CD4-positive, alpha-beta memory T cell (primary cell): ENCODE measurements at regions not wholly inside any gene's neighbourhood (a gene's known extent, or its start where the extent isn't known, plus 50 kb on each side); places are given as distances from the start of the nearest gene placed in this dataset.

Experiments
- CTCF ChIA-PET: fragments of 350-600 bp; sonication (Branson Sonifier 250); formaldehyde crosslinking; loops from one replicate; lab custom pipeline; 2021; ENCODE audit warnings: inconsistent platforms; ENCODE audit not compliant: partially characterized antibody; lab: Charles Lee
- POLR2A ChIA-PET: fragments of 350-600 bp; sonication (Branson Sonifier 250); formaldehyde crosslinking; loops from one replicate; lab custom pipeline; 2021; ENCODE audit not compliant: partially characterized antibody; lab: Charles Lee
- DNase-seq, 5 donors: peaks; one replicate each; pipeline versions ENCODE4 v3.0.0 to v3.0.0-alpha.2; 2020 to 2022; ENCODE audit warnings: mixed read lengths in 1 of 5
- H3K27ac ChIP-seq: one replicate; pipeline ENCODE4 v1.7.0; 2013; ENCODE audit warnings: low read depth, low read length
- H3K27me3 ChIP-seq: 2 replicates; pipeline ENCODE4 v1.7.0; 2013; ENCODE audit warnings: mild to moderate bottlenecking, low read length, moderate library complexity; ENCODE audit not compliant: insufficient read depth
- H3K36me3 ChIP-seq: 2 replicates; pipeline ENCODE4 v1.7.0; 2013; ENCODE audit warnings: mild to moderate bottlenecking, low read length, moderate library complexity; ENCODE audit not compliant: insufficient read depth
- H3K4me1 ChIP-seq: 2 replicates; pipeline ENCODE4 v1.7.0; 2013; ENCODE audit warnings: mild to moderate bottlenecking, low read length, moderate library complexity; ENCODE audit not compliant: insufficient read depth
- H3K4me3 ChIP-seq, 2 donors: one replicate each; pipeline ENCODE4 v1.7.0; 2013; ENCODE audit warnings: low read length in 2 of 2, mild to moderate bottlenecking in 1 of 2
- H3K9me3 ChIP-seq, 2 donors: one replicate each; pipeline ENCODE4 v1.7.0; 2013; ENCODE audit warnings: low read length in 2 of 2, control low read depth in 1 of 2; ENCODE audit not compliant: control insufficient read depth in 1 of 2
- H3K27ac Mint-ChIP-seq, 7 donors: one replicate each; pipeline ENCODE4 v1.8.0; 2020 to 2021; ENCODE audit warnings: mixed read lengths in 7 of 7, mild to moderate bottlenecking in 6 of 7, inconsistent platforms in 3 of 7, moderate library complexity in 3 of 7
- H3K27me3 Mint-ChIP-seq, 2 donors: one replicate each; pipeline ENCODE4 v1.8.0; 2020 to 2021; ENCODE audit warnings: mixed read lengths in 2 of 2
- H3K36me3 Mint-ChIP-seq, 2 donors: one replicate each; pipeline ENCODE4 v1.8.0; 2020 to 2021; ENCODE audit warnings: mixed read lengths in 2 of 2, inconsistent platforms in 1 of 2, mild to moderate bottlenecking in 1 of 2
- H3K4me1 Mint-ChIP-seq, 4 donors: one replicate each; pipeline ENCODE4 v1.8.0; 2020 to 2021; ENCODE audit warnings: mixed read lengths in 4 of 4, mild to moderate bottlenecking in 1 of 4
- H3K4me3 Mint-ChIP-seq, 8 donors: one replicate each; pipeline ENCODE4 v1.8.0; 2020 to 2021; ENCODE audit warnings: mixed read lengths in 8 of 8, mild to moderate bottlenecking in 7 of 8, moderate library complexity in 6 of 8, inconsistent platforms in 3 of 8
- H3K9me3 Mint-ChIP-seq, 8 donors: one replicate each; pipeline ENCODE4 v1.8.0; 2020 to 2021; ENCODE audit warnings: mixed read lengths in 8 of 8, mild to moderate bottlenecking in 5 of 8, inconsistent platforms in 3 of 8, moderate library complexity in 1 of 8
- intact Hi-C: fragments of 100-400 bp; cut with micrococcal nuclease; formaldehyde crosslinking; loops from one replicate; pipeline ENCODE4 v1.15.1; 2023

DNA sequence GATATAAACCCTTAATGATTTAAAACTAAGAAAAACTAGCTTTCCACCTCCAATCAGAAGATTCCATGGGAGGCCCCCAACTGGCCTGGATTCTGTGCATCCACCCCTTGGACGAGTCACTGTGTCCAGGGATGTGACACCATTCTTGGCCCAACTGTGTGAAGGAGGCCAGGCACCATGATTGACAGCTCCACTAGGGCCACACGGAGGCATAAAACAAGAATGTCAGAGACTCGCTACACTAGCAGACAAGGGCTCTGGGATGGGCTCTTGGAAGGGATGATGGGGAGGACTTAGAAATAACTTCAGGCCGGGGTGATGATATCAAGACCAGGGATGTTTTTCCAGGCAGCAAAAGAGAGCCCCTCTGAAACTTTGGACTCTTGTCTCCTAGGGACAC lies 117.8 kb upstream of the GNAO1 start:
- Histone ChIP-seq H3K27me3 (no peaks in the 10 kb centered on the region), H3K9me3 (no peaks in the 10 kb centered on the region), H3K4me3 (no peak overlapping the region), H3K27ac (no peak overlapping the region), H3K4me1 (no peaks in the 10 kb centered on the region), H3K36me3 (no peaks in the 10 kb centered on the region)
- no peak for DNase-seq
- Mint-ChIP-seq H3K27ac (peak overlapping the region in 1 of 7 donors; percentile 23), H3K36me3 (no peaks in the 10 kb centered on the region), H3K4me1 (no peaks in the 10 kb centered on the region), H3K9me3 (no peaks in the 10 kb centered on the region), H3K4me3 (no peak overlapping the region), H3K27me3 (peaks cover 3 to 6% of the 10 kb centered on the region in 2 donors)
- intact Hi-C loops: no loop called here
- ChIA-PET POLR2A (no interaction called here), CTCF (no interaction called here)

DNA sequence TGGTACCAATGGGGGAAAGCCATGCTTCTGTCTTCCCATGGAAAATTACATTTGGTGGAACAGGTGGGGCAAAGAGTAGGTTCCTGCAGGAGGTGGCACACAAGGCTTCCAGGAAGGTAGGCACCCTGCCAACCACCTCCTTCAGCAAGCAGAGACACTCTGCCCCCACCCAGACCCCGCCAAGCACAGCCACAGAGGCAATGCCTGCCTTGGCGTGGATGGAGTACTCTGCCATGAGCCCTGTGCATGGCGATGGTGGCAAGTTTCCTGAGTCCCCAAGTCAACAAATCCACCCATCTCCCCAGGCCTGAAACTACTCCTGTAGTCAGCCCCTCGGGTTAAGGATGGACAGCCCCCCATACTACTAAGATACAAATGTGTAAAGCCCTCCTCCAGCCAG lies 119.2 kb upstream of the GNAO1 start:
- POLR2A ChIA-PET: no interaction called here
- intact Hi-C loops: no loop called here
- peaks cover 3 to 6% of the 10 kb centered on the region in 2 donors for H3K27me3 Mint-ChIP-seq
- H3K36me3 ChIP-seq: no peaks in the 10 kb centered on the region
- no peaks in the 10 kb centered on the region for H3K4me1 ChIP-seq
- H3K9me3 ChIP-seq: no peaks in the 10 kb centered on the region
- no peak overlapping the region for H3K4me3 ChIP-seq
- no peak overlapping the region for H3K27ac ChIP-seq
- CTCF ChIA-PET: no interaction called here
- H3K27ac Mint-ChIP-seq: no peak overlapping the region
- H3K4me1 Mint-ChIP-seq: no peaks in the 10 kb centered on the region
- H3K9me3 Mint-ChIP-seq: no peaks in the 10 kb centered on the region
- H3K27me3 ChIP-seq: no peaks in the 10 kb centered on the region
- no peaks in the 10 kb centered on the region for H3K36me3 Mint-ChIP-seq
- no peak for DNase-seq
- no peak overlapping the region for H3K4me3 Mint-ChIP-seq

DNA sequence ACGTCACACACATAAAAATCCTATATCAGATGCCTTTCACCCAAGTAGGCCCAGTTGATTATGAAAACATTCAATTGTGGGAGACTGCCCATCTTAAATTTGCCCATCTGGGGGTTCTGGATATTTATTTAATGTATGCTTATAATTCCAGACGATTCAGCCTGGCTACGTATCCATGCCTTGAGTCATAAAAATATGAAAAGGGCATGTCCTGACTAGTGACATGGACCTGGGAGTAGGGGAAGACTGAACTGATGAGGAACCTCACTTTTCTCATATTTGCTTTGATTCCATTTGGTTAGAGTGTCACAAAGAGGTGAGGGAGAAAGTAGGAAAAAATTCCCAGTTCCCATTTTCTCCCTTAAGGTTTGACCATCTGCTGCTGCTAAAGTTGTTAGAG lies 122.5 kb upstream of the GNAO1 start:
- no peaks in the 10 kb centered on the region for H3K9me3 ChIP-seq
- H3K4me3 Mint-ChIP-seq: no peak overlapping the region

DNA sequence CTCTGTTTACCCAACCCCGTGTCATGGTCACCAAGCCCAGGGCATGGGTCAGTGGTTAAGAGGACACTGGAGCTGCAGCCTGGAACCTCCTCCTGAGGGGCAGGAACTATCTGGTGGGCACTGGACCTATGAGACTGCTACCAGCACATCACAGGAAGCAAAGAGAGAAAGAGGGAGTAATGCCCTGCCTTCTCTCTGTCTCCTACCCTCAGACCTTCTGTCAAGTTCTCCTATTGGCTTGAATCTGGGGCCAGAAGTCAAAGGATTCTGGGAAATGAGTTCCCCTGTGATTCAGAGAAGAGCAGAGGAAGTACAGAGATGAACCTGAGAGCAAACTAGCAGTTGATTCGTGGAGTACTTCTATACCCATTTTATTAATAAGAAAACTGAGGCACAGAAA lies 123.0 kb upstream of the GNAO1 start:
- POLR2A ChIA-PET: no interaction called here
- Mint-ChIP-seq H3K27me3 (peaks cover 2 to 3% of the 10 kb centered on the region in 2 donors), H3K9me3 (no peaks in the 10 kb centered on the region), H3K27ac (peak overlapping the region in 1 of 7 donors; percentile 27), H3K36me3 (no peaks in the 10 kb centered on the region), H3K4me3 (no peak overlapping the region), H3K4me1 (no peaks in the 10 kb centered on the region)
- Histone ChIP-seq H3K4me3 (no peak overlapping the region), H3K27ac (no peak overlapping the region), H3K4me1 (no peaks in the 10 kb centered on the region), H3K9me3 (no peaks in the 10 kb centered on the region), H3K36me3 (no peaks in the 10 kb centered on the region), H3K27me3 (no peaks in the 10 kb centered on the region)
- CTCF ChIA-PET: interaction anchor here (0.9 kb wide), 1 partner anchor 124 kb away, joined by 3 read pairs; no protein-coding TSS in a partner anchor
- no peak for DNase-seq
- intact Hi-C loops: no loop called here

More for the DNA sequence above, 122.5 kb upstream of the GNAO1 start:
- H3K27me3 ChIP-seq: no peaks in the 10 kb centered on the region
- H3K27ac ChIP-seq: no peak overlapping the region
- ChIA-PET POLR2A (no interaction called here), CTCF (no interaction called here)
- no peaks in the 10 kb centered on the region for H3K4me1 ChIP-seq
- Mint-ChIP-seq H3K4me1 (no peaks in the 10 kb centered on the region), H3K36me3 (no peaks in the 10 kb centered on the region), H3K27ac (no peak overlapping the region), H3K27me3 (peaks cover 2 to 3% of the 10 kb centered on the region in 2 donors), H3K9me3 (no peaks in the 10 kb centered on the region)
- no peaks in the 10 kb centered on the region for H3K36me3 ChIP-seq
- no peak overlapping the region for H3K4me3 ChIP-seq
- intact Hi-C loops: no loop called here
- no peak for DNase-seq

DNA sequence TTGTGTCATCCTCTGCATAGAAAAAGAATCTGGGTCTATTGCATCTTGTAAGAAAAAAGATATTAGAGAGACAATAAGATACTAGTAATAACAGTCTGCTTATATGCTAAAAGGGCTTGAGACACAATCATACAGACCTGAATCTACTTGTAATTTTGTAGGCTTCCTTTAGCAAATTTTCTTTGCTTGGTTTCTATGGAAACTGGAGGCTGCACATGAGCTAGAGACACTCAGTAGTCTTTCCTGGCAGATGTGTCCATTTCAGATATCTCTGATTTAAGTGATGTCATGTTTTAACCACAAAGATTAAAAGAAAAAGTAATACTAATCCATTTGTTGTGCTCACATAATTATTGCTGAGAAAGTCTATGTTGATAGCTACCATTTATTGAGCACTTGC lies 123.9 kb upstream of the GNAO1 start:
- no peaks in the 10 kb centered on the region for H3K9me3 Mint-ChIP-seq
- Histone ChIP-seq H3K4me3 (no peak overlapping the region), H3K27ac (no peak overlapping the region), H3K9me3 (no peaks in the 10 kb centered on the region), H3K27me3 (no peaks in the 10 kb centered on the region), H3K36me3 (no peaks in the 10 kb centered on the region), H3K4me1 (no peaks in the 10 kb centered on the region)
- no peaks in the 10 kb centered on the region for H3K4me1 Mint-ChIP-seq
- ChIA-PET POLR2A (no interaction called here), CTCF (interaction anchor here (0.9 kb wide), 1 partner anchor 124 kb away, joined by 3 read pairs; no protein-coding TSS in a partner anchor)
- peaks cover 2 to 3% of the 10 kb centered on the region in 2 donors for H3K27me3 Mint-ChIP-seq
- H3K36me3 Mint-ChIP-seq: no peaks in the 10 kb centered on the region
- no peak overlapping the region for H3K27ac Mint-ChIP-seq
- no peak for DNase-seq
- H3K4me3 Mint-ChIP-seq: no peak overlapping the region
- intact Hi-C loops: no loop called here

DNA sequence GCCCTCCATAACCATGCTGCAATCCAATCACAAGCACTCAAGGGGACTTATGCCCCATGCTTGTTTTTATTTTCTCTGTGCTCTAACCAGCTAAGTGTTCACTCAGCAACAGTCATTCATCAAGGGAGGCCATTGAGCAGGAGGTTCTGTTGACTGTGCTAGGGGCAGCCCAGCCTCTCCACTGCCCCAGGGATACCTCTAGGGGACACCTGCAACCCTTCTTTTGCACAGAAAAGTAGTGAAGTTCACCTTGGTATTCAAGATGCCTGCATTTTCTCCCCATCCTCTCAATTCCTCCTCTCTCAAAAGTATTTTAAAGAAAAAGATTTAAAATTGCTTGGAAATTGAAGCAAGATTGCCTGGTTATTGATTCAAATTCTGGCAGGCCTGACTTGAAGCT lies 124.7 kb upstream of the GNAO1 start:
- no peaks in the 10 kb centered on the region for H3K4me1 ChIP-seq
- no peak overlapping the region for H3K27ac Mint-ChIP-seq

DNA sequence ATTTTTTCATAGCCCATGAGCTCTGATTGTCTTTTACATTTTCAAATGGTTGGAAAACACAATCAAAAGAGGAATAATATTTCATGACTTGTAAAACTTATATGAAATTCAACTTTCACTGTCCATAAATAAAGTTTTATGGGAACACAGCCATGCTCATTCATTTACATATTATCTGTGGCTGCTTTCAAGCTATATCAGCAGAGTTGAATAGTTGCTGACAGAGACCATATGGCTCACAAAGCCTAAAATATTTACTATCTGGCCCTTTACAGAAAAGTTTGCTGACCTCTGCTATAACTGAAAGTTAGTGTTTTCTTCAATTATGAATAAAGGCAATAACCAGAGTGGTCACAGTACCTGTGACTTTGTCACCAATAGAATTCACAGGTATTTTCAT lies 128.2 kb upstream of the GNAO1 start:
- Mint-ChIP-seq H3K27me3 (no peaks in the 10 kb centered on the region), H3K4me3 (no peak overlapping the region), H3K27ac (no peak overlapping the region), H3K4me1 (no peaks in the 10 kb centered on the region), H3K36me3 (no peaks in the 10 kb centered on the region), H3K9me3 (peaks cover 0 to 1% (median 0%) of the 10 kb centered on the region in 8 donors)
- no peak for DNase-seq
- Histone ChIP-seq H3K4me1 (no peaks in the 10 kb centered on the region), H3K4me3 (no peak overlapping the region), H3K36me3 (no peaks in the 10 kb centered on the region), H3K9me3 (no peaks in the 10 kb centered on the region), H3K27me3 (no peaks in the 10 kb centered on the region), H3K27ac (no peak overlapping the region)
- ChIA-PET CTCF (no interaction called here), POLR2A (no interaction called here)
- intact Hi-C loops: no loop called here

More for the DNA sequence above, 124.7 kb upstream of the GNAO1 start:
- CTCF ChIA-PET: interaction anchor here (2.1 kb wide), 1 partner anchor 252 kb away, joined by 6 read pairs; no protein-coding TSS in a partner anchor
- Histone ChIP-seq H3K4me3 (no peak overlapping the region), H3K27me3 (no peaks in the 10 kb centered on the region), H3K27ac (no peak overlapping the region), H3K9me3 (no peaks in the 10 kb centered on the region), H3K36me3 (no peaks in the 10 kb centered on the region)
- DNase-seq: no peak
- Mint-ChIP-seq H3K27me3 (peaks cover 2 to 3% of the 10 kb centered on the region in 2 donors), H3K4me1 (no peaks in the 10 kb centered on the region), H3K36me3 (no peaks in the 10 kb centered on the region), H3K4me3 (no peak overlapping the region), H3K9me3 (peaks cover 0 to 1% (median 0%) of the 10 kb centered on the region in 8 donors)
- intact Hi-C loops: no loop called here
- POLR2A ChIA-PET: no interaction called here

DNA sequence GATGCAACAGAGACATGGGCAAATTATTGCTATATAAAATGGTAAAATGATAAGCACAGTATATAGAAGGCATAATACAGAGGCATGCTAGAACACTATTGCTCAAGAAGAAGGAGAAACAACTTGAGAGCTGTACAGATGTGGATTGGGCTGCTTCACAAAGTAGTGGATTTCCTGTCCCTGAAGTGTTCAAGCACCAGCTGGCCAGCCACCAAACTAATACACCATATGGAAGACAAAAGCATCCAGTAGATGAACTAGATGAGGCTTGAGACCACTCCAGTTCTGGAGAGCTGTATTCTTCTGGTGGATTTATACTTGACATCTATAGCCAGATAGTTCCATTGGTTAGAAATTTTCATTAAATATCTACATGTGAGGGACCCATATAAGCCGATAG lies 134.1 kb upstream of the GNAO1 start:
- intact Hi-C loops: no loop called here
- Mint-ChIP-seq H3K4me1 (no peaks in the 10 kb centered on the region), H3K4me3 (no peak overlapping the region), H3K27me3 (peaks cover 2 to 8% of the 10 kb centered on the region in 2 donors), H3K27ac (no peak overlapping the region), H3K9me3 (peaks cover 0 to under 1% (median 0%) of the 10 kb centered on the region in 8 donors), H3K36me3 (no peaks in the 10 kb centered on the region)
- Histone ChIP-seq H3K27me3 (no peaks in the 10 kb centered on the region), H3K9me3 (no peaks in the 10 kb centered on the region), H3K4me1 (no peaks in the 10 kb centered on the region), H3K4me3 (no peak overlapping the region), H3K36me3 (no peaks in the 10 kb centered on the region), H3K27ac (no peak overlapping the region)
- no peak for DNase-seq
- CTCF ChIA-PET: no interaction called here
- POLR2A ChIA-PET: no interaction called here
